H1 (cell line): ENCODE measurements at regions not wholly inside any gene's neighbourhood (a gene's known extent, or its start where the extent isn't known, plus 50 kb on each side); places are given as distances from the start of the nearest gene placed in this dataset.

Experiments
- CTCF ChIA-PET: fragments of 300-600 bp; sonication (Branson Sonifier 250); formaldehyde crosslinking; loops from one replicate; lab custom pipeline; 2021; ENCODE audit not compliant: partially characterized antibody; lab: Charles Lee
- POLR2A ChIA-PET: fragments of 300-600 bp; sonication (Branson Sonifier 250); formaldehyde crosslinking; loops from one replicate; lab custom pipeline; 2021; ENCODE audit warnings: inconsistent platforms; ENCODE audit not compliant: partially characterized antibody; lab: Charles Lee
- DNase-seq, 2 experiments: peaks; one replicate each; pipeline versions ENCODE4 v3.0.0 to v3.0.0-alpha.2; 2010 to 2022; ENCODE audit warnings: low spot score in 2 of 2, low read depth in 1 of 2, mixed read lengths in 1 of 2
- FAIRE-seq: peaks from 2 replicates; lab custom pipeline; 2011; peaks lifted over from hg19 to GRCh38; lab: Jason Lieb, UNC
- H2AFZ ChIP-seq: 2 replicates; pipeline ENCODE4 v1.8.1; 2012; ENCODE audit warnings: low read length, inconsistent platforms
- H2AK5ac ChIP-seq: 2 replicates; pipeline ENCODE4 v1.6.1; 2013; ENCODE audit warnings: low read depth, low read length
- H2BK120ac ChIP-seq: replicated peaks from 2 replicates; pipeline ENCODE3; 2013; ENCODE audit warnings: low read depth, low read length, inconsistent platforms
- H2BK12ac ChIP-seq: 2 replicates; pipeline ENCODE4 v1.6.1; 2013; ENCODE audit warnings: low read depth, low read length
- H2BK15ac ChIP-seq: 2 replicates; pipeline ENCODE4 v1.6.1; 2013; ENCODE audit warnings: low read length
- H2BK20ac ChIP-seq: 2 replicates; pipeline ENCODE4 v1.6.1; 2013; ENCODE audit warnings: low read length
- H2BK5ac ChIP-seq: 2 replicates; pipeline ENCODE4 v1.6.1; 2013; ENCODE audit warnings: low read depth, low read length
- H3K14ac ChIP-seq: 2 replicates; pipeline ENCODE4 v1.6.1; 2013; ENCODE audit warnings: inconsistent platforms; ENCODE audit not compliant: insufficient read length
- H3K18ac ChIP-seq: 2 replicates; pipeline ENCODE4 v1.6.1; 2013; ENCODE audit warnings: low read length; ENCODE audit errors: extremely low read depth
- H3K23ac ChIP-seq: 2 replicates; pipeline ENCODE4 v1.6.1; 2013; ENCODE audit warnings: inconsistent platforms; ENCODE audit not compliant: insufficient read length
- H3K23me2 ChIP-seq: 2 replicates; pipeline ENCODE4 v1.6.1; 2013; ENCODE audit warnings: low read depth, low read length
- H3K27ac ChIP-seq: 2 replicates; pipeline ENCODE4 v1.6.1; 2011; ENCODE audit warnings: low read depth, low read length, inconsistent platforms
- H3K27me3 ChIP-seq, 4 experiments: replicated peaks in 1 of 4; 1 replicate in 1 of 4; 2 replicates in 3 of 4; pipeline versions ENCODE4 v1.6.1 to v1.8.1; 2011 to 2013; ENCODE audit warnings: low read length in 3 of 4, mild to moderate bottlenecking in 3 of 4, inconsistent platforms in 2 of 4, mixed read lengths in 2 of 4, moderate library complexity in 1 of 4; ENCODE audit not compliant: control insufficient read depth in 3 of 4, insufficient read depth in 3 of 4; ENCODE audit errors: extremely low read depth in 1 of 4
- H3K36me3 ChIP-seq, 4 experiments: 2 replicates each; pipeline versions ENCODE4 v1.6.1 to v1.8.1; 2011 to 2013; ENCODE audit warnings: mild to moderate bottlenecking in 4 of 4, low read length in 3 of 4, moderate library complexity in 2 of 4, control low read depth in 1 of 4, inconsistent platforms in 1 of 4; ENCODE audit not compliant: insufficient read depth in 4 of 4, control insufficient read depth in 2 of 4
- H3K4ac ChIP-seq: replicated peaks from 2 replicates; pipeline ENCODE3; 2013; ENCODE audit warnings: low read length, low read depth, mixed read lengths, inconsistent platforms; ENCODE audit not compliant: insufficient read length
- H3K4me1 ChIP-seq, 4 experiments: replicated peaks in 1 of 4; 1 replicate in 1 of 4; 2 replicates in 3 of 4; pipeline versions ENCODE4 v1.6.1 to v1.8.1; 2011 to 2013; ENCODE audit warnings: low read length in 3 of 4, inconsistent platforms in 2 of 4, mixed read lengths in 1 of 4; ENCODE audit not compliant: insufficient read depth in 4 of 4, control insufficient read depth in 3 of 4
- H3K4me2 ChIP-seq, 2 experiments: 2 replicates each; pipeline versions ENCODE4 v1.6.1 to v1.8.1; 2011 to 2013; ENCODE audit warnings: low read depth in 2 of 2, low read length in 2 of 2, control low read depth in 1 of 2, inconsistent platforms in 1 of 2, mild to moderate bottlenecking in 1 of 2; ENCODE audit not compliant: insufficient read depth in 1 of 2
- H3K4me3 ChIP-seq, 4 experiments: fragments of 200-600, 300-600 bp in 1 of 4; sonication (generic), shearing (Covaris generic), sonication (Bioruptor Twin) in 1 of 4; 2 replicates each; pipeline versions ENCODE4 v1.5.1 to v1.8.1; 2011 to 2016; ENCODE audit warnings: low read length in 4 of 4, low read depth in 3 of 4, control low read depth in 2 of 4, inconsistent platforms in 2 of 4, mild to moderate bottlenecking in 2 of 4, mixed read lengths in 1 of 4, moderate library complexity in 1 of 4; ENCODE audit not compliant: insufficient read depth in 2 of 4; ENCODE audit errors: extremely low read depth in 1 of 4
- H3K56ac ChIP-seq: replicated peaks from 2 replicates; pipeline ENCODE3; 2013; ENCODE audit warnings: low read depth, mild to moderate bottlenecking, mixed read lengths, low read length, inconsistent platforms; ENCODE audit not compliant: insufficient read length
- H3K79me1 ChIP-seq: 2 replicates; pipeline ENCODE4 v1.6.1; 2013; ENCODE audit warnings: low read depth, low read length, control low read depth
- H3K79me2 ChIP-seq, 2 experiments: 2 replicates each; pipeline versions ENCODE4 v1.6.1 to v1.8.1; 2012 to 2013; ENCODE audit warnings: low read length in 2 of 2, mild to moderate bottlenecking in 2 of 2, inconsistent platforms in 1 of 2; ENCODE audit not compliant: insufficient read depth in 2 of 2, control insufficient read depth in 1 of 2
- H3K9ac ChIP-seq, 4 experiments: replicated peaks in 1 of 4; 1 replicate in 1 of 4; 2 replicates in 3 of 4; pipeline versions ENCODE4 v1.6.1 to v1.8.1; 2011 to 2013; ENCODE audit warnings: low read depth in 3 of 4, low read length in 3 of 4, control low read depth in 2 of 4, mild to moderate bottlenecking in 2 of 4, moderate library complexity in 2 of 4, inconsistent platforms in 1 of 4; ENCODE audit errors: extremely low read depth in 1 of 4
- H3K9me3 ChIP-seq, 2 experiments: 2 replicates each; pipeline versions ENCODE4 v1.6.1 to v1.8.1; 2012 to 2013; ENCODE audit warnings: mild to moderate bottlenecking in 2 of 2, moderate library complexity in 2 of 2, control low read depth in 1 of 2, inconsistent platforms in 1 of 2, low read depth in 1 of 2, low read length in 1 of 2, mixed read lengths in 1 of 2; ENCODE audit not compliant: insufficient read depth in 2 of 2
- H4K20me1 ChIP-seq, 2 experiments: replicated peaks in 1 of 2; 2 replicates each; pipeline versions ENCODE3 to v1.8.1; 2011 to 2013; ENCODE audit warnings: inconsistent platforms in 2 of 2, low read length in 2 of 2, mild to moderate bottlenecking in 1 of 2; ENCODE audit not compliant: insufficient read depth in 2 of 2, control insufficient read depth in 1 of 2
- H4K5ac ChIP-seq: 2 replicates; pipeline ENCODE4 v1.6.1; 2013; ENCODE audit warnings: low read length, low read depth, mixed read lengths, inconsistent platforms; ENCODE audit not compliant: insufficient read length
- H4K8ac ChIP-seq: 2 replicates; pipeline ENCODE4 v1.8.0; 2013; ENCODE audit warnings: mild to moderate bottlenecking, moderate library complexity, low read length, inconsistent platforms; ENCODE audit not compliant: insufficient read depth; ENCODE audit errors: extremely low read depth
- H4K91ac ChIP-seq: replicated peaks from 2 replicates; pipeline ENCODE3; 2013; ENCODE audit warnings: low read length, mixed read lengths, inconsistent platforms; ENCODE audit not compliant: insufficient read length
- BACH1 ChIP-seq: IDR thresholded peaks from 2 replicates; pipeline ENCODE4 v1.6.1; 2012; ENCODE audit warnings: low read length, improper control_type of control experiment
- MAFK ChIP-seq: IDR thresholded peaks from 2 replicates; pipeline ENCODE4 v1.6.1; 2012; ENCODE audit warnings: low read depth, mild to moderate bottlenecking, improper control_type of control experiment, low read length
- SP1 ChIP-seq: IDR thresholded peaks from 2 replicates; pipeline ENCODE4 v1.6.1; 2011; ENCODE audit warnings: low read depth, low read length
- WGBS, 2 experiments: shearing (Covaris generic) in 1 of 2; methylation state at CpG; one replicate each; pipeline versions ENCODE4 v1.1.6 to v1.1.7; 2013 to 2015; ENCODE audit warnings: low lambda C conversion rate in 2 of 2, mixed read lengths in 2 of 2, inconsistent platforms in 1 of 2, low coverage in 1 of 2, missing lambda C conversion rate in 1 of 2; ENCODE audit not compliant: insufficient replicate concordance in 2 of 2, insufficient coverage in 1 of 2, insufficient read length in 1 of 2; ENCODE audit errors: extremely low coverage in 1 of 2, missing lambda C conversion rate in 1 of 2; 5-methylcytosine and 5-hydroxymethylcytosine counted together

GRCh38 chr17:33968350-33969044 lies 286.6 kb upstream of the CCL2 start:
- Histone ChIP-seq H3K4ac (no peak overlapping the region), H4K20me1 (no peaks in the 10 kb centered on the region), H2BK20ac (no peak overlapping the region), H2AK5ac (no peak overlapping the region), H3K23me2 (no peaks in the 10 kb centered on the region; the same call in 1 of the 2 replicates), H2BK120ac (no peak overlapping the region), H3K14ac (no peak overlapping the region), H4K5ac (no peak overlapping the region), H3K27ac (no peak overlapping the region), H3K23ac (no peak overlapping the region), H3K4me3 (no peak overlapping the region), H3K9me3 (no peaks in the 10 kb centered on the region), H3K56ac (no peak overlapping the region), H2BK5ac (no peak overlapping the region), H2BK12ac (no peak overlapping the region), H3K27me3 (no peaks in the 10 kb centered on the region), H3K79me2 (no peaks in the 10 kb centered on the region), H4K91ac (no peak overlapping the region), H3K36me3 (no peaks in the 10 kb centered on the region), H3K79me1 (no peaks in the 10 kb centered on the region), H3K4me1 (peaks cover 0 to 5% (median 3%) of the 10 kb centered on the region in 4 experiments; a peak in 5 of 7 replicates), H2AFZ (peak overlapping the region; percentile 65; the same call in 1 of the 2 replicates), H2BK15ac (no peak overlapping the region), H4K8ac (no peak overlapping the region), H3K9ac (no peak overlapping the region), H3K4me2 (no peak overlapping the region; a peak in 1 of 4 replicates), H3K18ac (no peak overlapping the region)
- 90% methylated on average over 9 of the region's 9 CpGs; no CpG with 5 or more reads in 1 of the 2 experiments for WGBS, 2 experiments
- DNase-seq = no peak
- FAIRE-seq = no peak
- ChIA-PET CTCF (interaction anchor here (0.6 to 7.3 kb wide), 3 partner anchors 20 to 202 kb away, joined by 3 to 31 read pairs (median 3); no protein-coding TSS in a partner anchor), POLR2A (interaction anchor here (0.6 to 1.2 kb wide), 2 partner anchors 187 to 199 kb away, joined by 3 read pairs; no protein-coding TSS in a partner anchor)
- TF ChIP-seq BACH1 (peak; percentile 79), SP1 (no peak), MAFK (peak; percentile 69; the same call in 1 of the 2 replicates)
